Gastrocnemius medialis (tissue), 4 donors: ENCODE measurements at regions not wholly inside any gene's neighbourhood (a gene's known extent, or its start where the extent isn't known, plus 50 kb on each side); places are given as distances from the start of the nearest gene placed in this dataset.

Experiments used
- ATAC-seq, 2 donors: fragments of 150-250 bp; one replicate each; pipeline ENCODE4 v1.9.1; 2016
- DNase-seq, 2 donors: peaks; one replicate each; pipeline ENCODE4 v3.0.0-alpha.2; 2019
- H3K27ac ChIP-seq, 4 donors: fragments of 200-600 bp; sonication (generic); 1 replicate in 1 of 4; 2 replicates in 3 of 4; pipeline ENCODE4 v1.5.1; 2016 to 2018; ENCODE audit warnings: mild to moderate bottlenecking in 2 of 4, moderate library complexity in 1 of 4
- H3K27me3 ChIP-seq, 3 donors: fragments of 200-600 bp; sonication (generic) in 2 of 3; 1 replicate in 1 of 3; 2 replicates in 2 of 3; pipeline versions ENCODE4 v1.5.1 to v1.6.0; 2016 to 2019; ENCODE audit warnings: mild to moderate bottlenecking in 1 of 3, moderate library complexity in 1 of 3
- H3K36me3 ChIP-seq, 2 donors: fragments of 200-600 bp; sonication (generic) in 1 of 2; one replicate each; pipeline ENCODE4 v1.5.1; 2017 to 2018
- H3K4me1 ChIP-seq, 2 donors: fragments of 200-600 bp; sonication (generic) in 1 of 2; one replicate each; pipeline ENCODE4 v1.5.1; 2016 to 2017; ENCODE audit warnings: mild to moderate bottlenecking in 2 of 2
- H3K4me3 ChIP-seq, 4 donors: fragments of 200-600 bp; sonication (generic) in 3 of 4; 1 replicate in 1 of 4; 2 replicates in 3 of 4; pipeline ENCODE4 v1.5.1; 2016 to 2019; ENCODE audit warnings: mild to moderate bottlenecking in 2 of 4
- H3K9me3 ChIP-seq, 3 donors: fragments of 200-600 bp; sonication (generic) in 2 of 3; 1 replicate in 1 of 3; 2 replicates in 2 of 3; pipeline ENCODE4 v1.5.1; 2016 to 2019
- POLR2A ChIP-seq, 2 donors: fragments of 450-650 bp; IDR thresholded peaks; one replicate each; pipeline ENCODE4 v1.6.1; 2017; ENCODE audit warnings: antibody characterized with exemption in 2 of 2, mild to moderate bottlenecking in 2 of 2, moderate library complexity in 2 of 2
- in situ Hi-C, 4 donors: fragments of 200-750 bp; cut with MboI; loops; one replicate each; pipeline versions ENCODE4 v1.15.0 to v1.8.0; 2017; ENCODE audit warnings: low sequenced_read_pairs in 4 of 4
- intact Hi-C: fragments of 100-400 bp; cut with DNase I; formaldehyde crosslinking; loops from one replicate; pipeline ENCODE4 v1.15.1; 2023; ENCODE audit warnings: low total_unique reads
- TF ChIP-seq, protein P1 (sequence below), 5 experiments: fragments of 450-650 bp in 3 of 5; fragments of 200-600 bp in 2 of 5; sonication (generic) in 2 of 5; IDR thresholded peaks in 4 of 5; conservative IDR thresholded peaks in 1 of 5; 1 replicate in 4 of 5; 2 replicates in 1 of 5; pipeline ENCODE4 v1.5.1; 2016 to 2019; ENCODE audit warnings: antibody characterized with exemption in 5 of 5, mild to moderate bottlenecking in 3 of 5, moderate library complexity in 3 of 5

DNA sequence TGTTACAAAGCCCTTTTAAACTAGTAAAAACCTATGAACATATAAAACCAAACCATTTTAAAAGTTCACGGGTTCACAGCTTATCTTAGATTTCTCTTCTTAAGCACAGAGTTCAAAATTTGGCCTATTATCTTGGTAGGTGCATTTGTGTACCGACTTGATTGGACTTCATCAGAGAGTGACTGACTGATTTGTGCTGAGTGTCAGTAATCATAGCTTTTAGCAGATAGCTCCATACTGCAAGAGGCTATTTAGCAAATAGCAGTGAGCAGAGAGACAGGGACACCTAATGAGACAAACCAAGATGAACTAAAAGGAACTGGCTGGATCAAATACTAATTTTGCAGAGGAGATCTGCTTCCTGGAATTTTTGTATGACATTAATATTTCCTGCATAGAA is 274.5 kb downstream of the PRR16 start:
- TF ChIP-seq POLR2A (IDR thresholded peaks at IDR 0.05) = no peak
- TF ChIP-seq, protein P1, sequence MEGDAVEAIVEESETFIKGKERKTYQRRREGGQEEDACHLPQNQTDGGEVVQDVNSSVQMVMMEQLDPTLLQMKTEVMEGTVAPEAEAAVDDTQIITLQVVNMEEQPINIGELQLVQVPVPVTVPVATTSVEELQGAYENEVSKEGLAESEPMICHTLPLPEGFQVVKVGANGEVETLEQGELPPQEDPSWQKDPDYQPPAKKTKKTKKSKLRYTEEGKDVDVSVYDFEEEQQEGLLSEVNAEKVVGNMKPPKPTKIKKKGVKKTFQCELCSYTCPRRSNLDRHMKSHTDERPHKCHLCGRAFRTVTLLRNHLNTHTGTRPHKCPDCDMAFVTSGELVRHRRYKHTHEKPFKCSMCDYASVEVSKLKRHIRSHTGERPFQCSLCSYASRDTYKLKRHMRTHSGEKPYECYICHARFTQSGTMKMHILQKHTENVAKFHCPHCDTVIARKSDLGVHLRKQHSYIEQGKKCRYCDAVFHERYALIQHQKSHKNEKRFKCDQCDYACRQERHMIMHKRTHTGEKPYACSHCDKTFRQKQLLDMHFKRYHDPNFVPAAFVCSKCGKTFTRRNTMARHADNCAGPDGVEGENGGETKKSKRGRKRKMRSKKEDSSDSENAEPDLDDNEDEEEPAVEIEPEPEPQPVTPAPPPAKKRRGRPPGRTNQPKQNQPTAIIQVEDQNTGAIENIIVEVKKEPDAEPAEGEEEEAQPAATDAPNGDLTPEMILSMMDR (IDR thresholded peaks at IDR 0.05 in 4 of 5, conservative IDR thresholded peaks at IDR 0.05 in 1 of 5) = no peak
- Histone ChIP-seq H3K4me3 (no peak overlapping the region), H3K27ac (no peak overlapping the region), H3K36me3 (no peaks in the 10 kb centered on the region), H3K27me3 (no peaks in the 10 kb centered on the region), H3K4me1 (no peaks in the 10 kb centered on the region), H3K9me3 (no peaks in the 10 kb centered on the region)
- in situ Hi-C loops = no loop called here
- ATAC-seq (no peak), DNase-seq (no peak)
- intact Hi-C loops = no loop called here

DNA sequence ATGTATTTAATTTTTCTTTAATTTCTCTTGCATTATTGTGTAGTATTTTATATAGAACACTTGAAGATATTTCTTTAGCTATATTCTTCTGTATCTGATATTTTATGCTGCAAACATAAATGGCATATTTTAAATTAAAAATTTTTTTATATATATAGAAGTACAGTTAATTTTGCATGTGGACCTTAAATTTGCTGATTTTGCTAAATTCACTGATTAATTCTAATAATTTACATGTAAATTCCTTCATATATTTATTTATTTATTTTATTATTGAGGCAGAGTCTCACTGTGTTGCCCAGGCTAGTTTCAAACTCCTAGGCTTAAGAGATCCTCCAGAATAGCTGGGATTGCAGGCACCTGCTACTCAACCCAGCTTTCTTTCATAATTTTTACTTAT is 276.9 kb downstream of the PRR16 start:
- H3K4me1 ChIP-seq = no peaks in the 10 kb centered on the region
- H3K27ac ChIP-seq = no peak overlapping the region
- DNase-seq (no peak), ATAC-seq (no peak)
- intact Hi-C loops (no loop called here), in situ Hi-C loops (no loop called here)
- no peaks in the 10 kb centered on the region for H3K36me3 ChIP-seq
- no peaks in the 10 kb centered on the region for H3K27me3 ChIP-seq
- no peaks in the 10 kb centered on the region for H3K9me3 ChIP-seq
- H3K4me3 ChIP-seq = no peak overlapping the region
- TF ChIP-seq, protein P1 (IDR thresholded peaks at IDR 0.05 in 4 of 5, conservative IDR thresholded peaks at IDR 0.05 in 1 of 5) = no peak
- TF ChIP-seq POLR2A (IDR thresholded peaks at IDR 0.05) = no peak

DNA sequence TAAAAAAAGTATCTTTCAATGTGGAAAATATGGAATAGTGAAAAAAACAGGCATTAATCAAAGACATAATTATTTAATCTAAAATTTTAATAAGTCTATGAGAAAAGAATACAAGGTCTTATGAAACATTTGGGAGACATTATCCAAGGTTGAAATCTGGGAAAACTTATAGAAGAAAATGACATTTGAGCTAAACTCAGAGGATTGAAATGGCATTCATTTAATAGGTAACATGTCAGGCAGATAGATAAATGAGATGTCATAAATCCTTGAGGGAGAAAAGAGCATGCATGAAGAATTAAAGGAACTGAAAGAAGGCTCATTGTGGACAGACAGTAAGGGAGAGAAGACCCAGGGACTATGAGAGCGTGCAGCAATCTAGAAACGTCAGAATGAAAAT is 284.4 kb downstream of the PRR16 start:
- Histone ChIP-seq H3K4me1 (no peaks in the 10 kb centered on the region), H3K36me3 (no peaks in the 10 kb centered on the region), H3K9me3 (peaks cover 0 to 3% (median 0%) of the 10 kb centered on the region in 3 donors), H3K4me3 (no peak overlapping the region), H3K27ac (no peak overlapping the region), H3K27me3 (no peaks in the 10 kb centered on the region)
- no peak for ATAC-seq
- in situ Hi-C loops (no loop called here), intact Hi-C loops (no loop called here)
- TF ChIP-seq, protein P1 (IDR thresholded peaks at IDR 0.05 in 4 of 5, conservative IDR thresholded peaks at IDR 0.05 in 1 of 5) = no peak
- TF ChIP-seq POLR2A (IDR thresholded peaks at IDR 0.05) = no peak
- no peak for DNase-seq

DNA sequence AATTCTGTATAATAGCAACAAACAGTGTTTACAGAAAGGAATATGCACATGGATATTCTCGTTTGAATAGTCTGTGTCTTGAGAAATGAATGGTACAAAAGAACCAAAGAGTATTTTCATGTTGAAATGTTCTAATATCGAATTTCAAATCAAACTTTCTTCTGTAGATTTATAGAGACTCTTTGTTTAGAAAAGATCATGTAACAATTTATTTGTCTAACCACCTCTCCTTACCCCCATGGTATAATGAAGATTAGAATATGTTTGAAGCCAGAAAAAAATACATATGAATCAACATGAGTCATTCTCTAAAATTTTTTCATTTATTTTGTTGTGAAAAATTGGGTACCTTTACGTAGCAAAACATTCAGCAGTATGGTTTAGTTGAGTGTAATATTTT is 285.6 kb downstream of the PRR16 start:
- in situ Hi-C loops (no loop called here), intact Hi-C loops (no loop called here)
- Histone ChIP-seq H3K36me3 (no peaks in the 10 kb centered on the region), H3K9me3 (peaks cover 0 to 3% (median 0%) of the 10 kb centered on the region in 3 donors), H3K4me3 (no peak overlapping the region), H3K4me1 (no peaks in the 10 kb centered on the region), H3K27me3 (no peaks in the 10 kb centered on the region), H3K27ac (no peak overlapping the region)
- TF ChIP-seq, protein P1 (IDR thresholded peaks at IDR 0.05 in 4 of 5, conservative IDR thresholded peaks at IDR 0.05 in 1 of 5) = no peak
- TF ChIP-seq POLR2A (IDR thresholded peaks at IDR 0.05) = no peak
- ATAC-seq (no peak), DNase-seq (no peak)

DNA sequence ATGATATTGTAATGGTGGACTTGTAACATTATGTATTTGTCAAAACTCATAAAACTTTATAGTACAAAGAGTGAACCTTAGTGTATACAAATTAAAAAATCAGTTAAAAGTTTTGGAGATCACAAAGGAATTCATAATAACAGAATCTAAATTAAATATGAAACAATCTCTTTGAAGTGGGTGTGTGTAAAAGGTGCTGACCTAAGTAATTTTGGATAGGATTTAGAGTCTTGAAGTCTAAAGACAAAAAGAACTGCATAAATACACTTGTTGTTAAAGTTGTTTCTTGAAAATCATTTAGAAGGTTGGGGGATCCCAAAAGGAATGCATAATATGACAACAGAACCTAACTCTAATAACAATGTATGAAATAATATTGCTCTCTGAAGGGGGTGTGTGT is 295.5 kb downstream of the PRR16 start:
- in situ Hi-C loops = no loop called here
- Histone ChIP-seq H3K9me3 (peaks cover 0 to 5% (median 0%) of the 10 kb centered on the region in 3 donors), H3K36me3 (no peaks in the 10 kb centered on the region), H3K4me1 (no peaks in the 10 kb centered on the region), H3K27ac (no peak overlapping the region), H3K27me3 (no peaks in the 10 kb centered on the region), H3K4me3 (no peak overlapping the region)
- intact Hi-C loops = no loop called here
- TF ChIP-seq, protein P1 (IDR thresholded peaks at IDR 0.05 in 4 of 5, conservative IDR thresholded peaks at IDR 0.05 in 1 of 5) = no peak
- TF ChIP-seq POLR2A (IDR thresholded peaks at IDR 0.05) = no peak
- DNase-seq (no peak), ATAC-seq (no peak)
